Uterus (tissue), 2 donors: ENCODE measurements at regions not wholly inside any gene's neighbourhood (a gene's known extent, or its start where the extent isn't known, plus 50 kb on each side); places are given as distances from the start of the nearest gene placed in this dataset.

Experiments
- CTCF ChIP-seq, 4 experiments: fragments of 200-600 bp in 2 of 4; fragments of 450-650 bp in 2 of 4; sonication (generic) in 2 of 4; IDR thresholded peaks; one replicate each; pipeline ENCODE4 v1.5.1; 2016 to 2019; ENCODE audit warnings: antibody characterized with exemption in 4 of 4, mild to moderate bottlenecking in 2 of 4, moderate library complexity in 1 of 4
- POLR2A ChIP-seq, 2 donors: fragments of 450-650 bp; IDR thresholded peaks; one replicate each; pipeline ENCODE4 v1.6.1; 2016; ENCODE audit warnings: antibody characterized with exemption in 2 of 2, mild to moderate bottlenecking in 1 of 2, moderate library complexity in 1 of 2

- TF ChIP-seq POLR2A (IDR thresholded peaks at IDR 0.05) (no peak), CTCF (IDR thresholded peaks at IDR 0.05) (no peak)
These were observed 571.1 kb downstream of the PCDH7 start for GRCh38 chr4:31291238-31291637.
